B cell (primary cell): ENCODE measurements at regions not wholly inside any gene's neighbourhood (a gene's known extent, or its start where the extent isn't known, plus 50 kb on each side); places are given as distances from the start of the nearest gene placed in this dataset.

Experiments used
- CTCF ChIP-seq: fragments of 200-600 bp; IDR thresholded peaks from one replicate; pipeline ENCODE4 v1.8.0; 2022; ENCODE audit warnings: antibody characterized with exemption, mild to moderate bottlenecking
- EZH2 ChIP-seq: IDR thresholded peaks from 2 replicates; pipeline ENCODE4 v1.6.1; 2012; ENCODE audit warnings: borderline replicate concordance, low read depth, mild to moderate bottlenecking, moderate library complexity, low read length; ENCODE audit not compliant: insufficient read depth, poor library complexity, severe bottlenecking

GRCh38 chr1:185375583-185375982 lies 58.5 kb upstream of the IVNS1ABP start:
- TF ChIP-seq CTCF (no peak), EZH2 (no peak)
